CD4-positive, alpha-beta T cell (primary cell): ENCODE measurements at regions not wholly inside any gene's neighbourhood (a gene's known extent, or its start where the extent isn't known, plus 50 kb on each side); places are given as distances from the start of the nearest gene placed in this dataset.

Source experiments
- ATAC-seq: fragments of 200-7000 bp; cut with Tn5 transposase; one replicate; pipeline ENCODE4 v1.10.0; 2022; ENCODE audit warnings: mild to moderate bottlenecking; ENCODE audit not compliant: poor library complexity
- CTCF ChIA-PET: fragments of 350-600 bp; sonication (Branson Sonifier 250); formaldehyde crosslinking; loops from one replicate; lab custom pipeline; 2021; ENCODE audit warnings: antibody characterized with exemption, inconsistent platforms; lab: Charles Lee
- POLR2A ChIA-PET: fragments of 350-600 bp; sonication (Branson Sonifier 250); formaldehyde crosslinking; loops from one replicate; lab custom pipeline; 2021; ENCODE audit warnings: antibody characterized with exemption, inconsistent platforms; lab: Charles Lee
- DNase-seq, 14 experiments: peaks; one replicate each; pipeline ENCODE4 v3.0.0-alpha.2; 2013 to 2020; ENCODE audit warnings: mixed read lengths in 2 of 14
- H3K27ac ChIP-seq, 2 donors: one replicate each; pipeline versions ENCODE4 v1.5.1 to v1.7.0; 2013; ENCODE audit warnings: low read length in 2 of 2, low read depth in 1 of 2, mild to moderate bottlenecking in 1 of 2
- H3K27me3 ChIP-seq, 2 experiments: 1 replicate in 1 of 2; 2 replicates in 1 of 2; pipeline versions ENCODE4 v1.6.1 to v1.7.0; 2013; ENCODE audit warnings: low read length in 2 of 2, control low read depth in 1 of 2, mild to moderate bottlenecking in 1 of 2, moderate library complexity in 1 of 2; ENCODE audit not compliant: insufficient read depth in 2 of 2, control insufficient read depth in 1 of 2
- H3K36me3 ChIP-seq: one replicate; pipeline ENCODE4 v1.6.1; 2013; ENCODE audit warnings: low read length, control low read depth; ENCODE audit not compliant: insufficient read depth
- H3K4me1 ChIP-seq: one replicate; pipeline ENCODE4 v1.6.1; 2013; ENCODE audit warnings: low read length, control low read depth; ENCODE audit not compliant: insufficient read depth
- H3K4me3 ChIP-seq: one replicate; pipeline ENCODE4 v1.5.1; 2013; ENCODE audit warnings: mild to moderate bottlenecking, low read length, moderate library complexity
- H3K9me3 ChIP-seq, 2 experiments: 1 replicate in 1 of 2; 2 replicates in 1 of 2; pipeline versions ENCODE4 v1.6.1 to v1.7.0; 2013; ENCODE audit warnings: low read length in 2 of 2, mild to moderate bottlenecking in 2 of 2, control low read depth in 1 of 2, moderate library complexity in 1 of 2; ENCODE audit not compliant: control insufficient read depth in 1 of 2, insufficient read depth in 1 of 2
- H3K27ac Mint-ChIP-seq: one replicate; pipeline ENCODE4 v1.8.0; 2020; ENCODE audit warnings: mixed read lengths
- H3K27me3 Mint-ChIP-seq: one replicate; pipeline ENCODE4 v1.8.0; 2021; ENCODE audit warnings: mixed read lengths
- H3K36me3 Mint-ChIP-seq: one replicate; pipeline ENCODE4 v1.8.0; 2021; ENCODE audit warnings: low read depth, mixed read lengths
- H3K4me1 Mint-ChIP-seq: one replicate; pipeline ENCODE4 v1.8.0; 2021; ENCODE audit warnings: low read depth, mixed read lengths
- H3K4me3 Mint-ChIP-seq: one replicate; pipeline ENCODE4 v1.8.0; 2020; ENCODE audit warnings: mild to moderate bottlenecking, mixed read lengths
- H3K9me3 Mint-ChIP-seq: one replicate; pipeline ENCODE4 v1.8.0; 2020; ENCODE audit warnings: mixed read lengths
- CTCF ChIP-seq: fragments of 200-600 bp; IDR thresholded peaks from one replicate; pipeline ENCODE4 v1.8.0; 2022; ENCODE audit warnings: antibody characterized with exemption, mild to moderate bottlenecking
- intact Hi-C, 2 experiments: fragments of 100-400 bp; cut with DNase I in 1 of 2; cut with micrococcal nuclease in 1 of 2; formaldehyde crosslinking; loops; one replicate each; pipeline versions ENCODE4 v1.15.1 to v1.9.0; 2023 to 2025; cut with DNase I, micrococcal nuclease

GRCh38 chr13:94860981-94861407 lies 148.6 kb upstream of the SOX21 start:
- H3K4me3 ChIP-seq, result peak overlapping the region; percentile 61
- DNase-seq (peak in 3 of 14 experiments; percentile 7 to 15 (median 14)), ATAC-seq (no peak)
- ChIA-PET POLR2A (no interaction called here), CTCF (no interaction called here)
- Mint-ChIP-seq H3K4me3 (peak overlapping the region; percentile 76), H3K4me1 (peaks cover 23% of the 10 kb centered on the region), H3K27ac (peak overlapping the region; percentile 39), H3K36me3 (no peaks in the 10 kb centered on the region), H3K9me3 (no peaks in the 10 kb centered on the region), H3K27me3 (no peaks in the 10 kb centered on the region)
- H3K9me3 ChIP-seq, result no peaks in the 10 kb centered on the region
- intact Hi-C loops, result no loop called here
- no peaks in the 10 kb centered on the region for H3K36me3 ChIP-seq
- no peaks in the 10 kb centered on the region for H3K27me3 ChIP-seq
- TF ChIP-seq CTCF, result no peak
- peaks cover 6% of the 10 kb centered on the region for H3K4me1 ChIP-seq
- no peak overlapping the region for H3K27ac ChIP-seq

GRCh38 chr13:94859811-94860210 lies 147.5 kb upstream of the SOX21 start:
- no peaks in the 10 kb centered on the region for H3K9me3 Mint-ChIP-seq
- no peak overlapping the region for H3K27ac Mint-ChIP-seq
- ATAC-seq, result no peak
- H3K27me3 ChIP-seq, result no peaks in the 10 kb centered on the region
- intact Hi-C loops, result no loop called here
- peak overlapping the region; percentile 76 for H3K4me3 Mint-ChIP-seq
- no peak for TF ChIP-seq CTCF
- H3K36me3 ChIP-seq, result no peaks in the 10 kb centered on the region
- H3K36me3 Mint-ChIP-seq, result no peaks in the 10 kb centered on the region
- CTCF ChIA-PET, result no interaction called here
- DNase-seq, result no peak
- H3K4me3 ChIP-seq, result no peak overlapping the region
- H3K27ac ChIP-seq, result no peak overlapping the region
- no peaks in the 10 kb centered on the region for H3K9me3 ChIP-seq
- no peaks in the 10 kb centered on the region for H3K27me3 Mint-ChIP-seq
- H3K4me1 Mint-ChIP-seq, result peaks cover 23% of the 10 kb centered on the region
- peaks cover 6% of the 10 kb centered on the region for H3K4me1 ChIP-seq
- POLR2A ChIA-PET, result no interaction called here

GRCh38 chr13:94859278-94859691 lies 146.9 kb upstream of the SOX21 start:
- H3K36me3 ChIP-seq, result no peaks in the 10 kb centered on the region
- no peaks in the 10 kb centered on the region for H3K36me3 Mint-ChIP-seq
- ChIA-PET CTCF (no interaction called here), POLR2A (no interaction called here)
- no peaks in the 10 kb centered on the region for H3K27me3 Mint-ChIP-seq
- H3K9me3 Mint-ChIP-seq, result no peaks in the 10 kb centered on the region
- no peak for TF ChIP-seq CTCF
- ATAC-seq, result no peak
- no peaks in the 10 kb centered on the region for H3K9me3 ChIP-seq
- DNase-seq, result no peak
- intact Hi-C loops, result no loop called here
- no peak overlapping the region for H3K27ac Mint-ChIP-seq
- H3K4me3 ChIP-seq, result no peak overlapping the region
- no peaks in the 10 kb centered on the region for H3K27me3 ChIP-seq
- H3K4me1 Mint-ChIP-seq, result peaks cover 23% of the 10 kb centered on the region
- no peak overlapping the region for H3K27ac ChIP-seq
- H3K4me1 ChIP-seq, result peaks cover 6% of the 10 kb centered on the region
- H3K4me3 Mint-ChIP-seq, result peak overlapping the region; percentile 40
